ENCODE measurements at regions not wholly inside any gene's neighbourhood (a gene's known extent, or its start where the extent isn't known, plus 50 kb on each side); places are given as distances from the start of the nearest gene placed in this dataset.

DNA sequence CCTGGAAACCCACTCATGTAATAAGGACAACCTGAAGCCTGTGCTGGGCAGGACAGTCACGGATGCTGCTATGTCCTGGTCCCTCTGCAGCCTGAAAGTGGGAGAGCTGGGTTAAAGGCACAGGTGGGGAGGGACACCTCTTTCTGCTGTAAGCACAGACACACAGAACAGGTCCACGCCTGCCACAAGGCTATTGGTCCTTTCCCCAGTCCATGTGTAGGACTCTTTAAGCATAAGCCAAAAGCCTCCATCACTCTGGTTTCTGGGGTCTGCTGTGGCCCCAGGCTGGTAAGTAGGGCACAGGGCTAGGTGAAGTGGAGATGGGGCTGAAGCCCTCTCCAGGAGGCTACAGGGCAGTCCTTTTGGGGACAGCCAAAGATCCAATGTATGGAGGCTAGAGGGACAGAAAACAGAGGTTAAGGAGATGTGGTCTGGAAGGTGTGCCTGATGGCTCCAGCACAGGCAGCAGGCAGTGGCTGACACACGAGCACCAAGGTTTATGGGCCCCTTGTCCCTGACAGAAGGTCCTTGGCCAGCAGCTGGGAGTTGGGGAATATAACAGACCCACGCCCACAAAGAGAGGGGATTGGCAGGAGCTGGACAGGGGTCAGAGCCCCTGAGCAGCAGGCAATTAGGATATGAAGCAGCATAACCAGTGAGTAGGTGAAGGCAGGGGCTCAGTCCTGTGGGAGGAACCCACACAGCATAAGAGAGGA, 203.6 kb upstream of the MVB12B start:
- intact Hi-C loops (cut with DNase I), result no loop called here
- Histone ChIP-seq H3K9me3 (replicated peaks in 1 of 3) (no peaks in the 10 kb centered on the region), H3K36me3 (replicated peaks in 1 of 2) (no peaks in the 10 kb centered on the region), H3K27ac (no peak overlapping the region), H3K4me1 (replicated peaks in 1 of 2) (peaks cover 0 to 6% of the 10 kb centered on the region in 2 donors), H3K27me3 (no peaks in the 10 kb centered on the region), H3K4me3 (no peak overlapping the region)
- DNase-seq, result peak in 1 of 7 donors; percentile 37
- 66 to 79% (median 69%) methylated on average over 4 of the region's 4 CpGs for WGBS, 4 donors
- TF ChIP-seq, protein P1, sequence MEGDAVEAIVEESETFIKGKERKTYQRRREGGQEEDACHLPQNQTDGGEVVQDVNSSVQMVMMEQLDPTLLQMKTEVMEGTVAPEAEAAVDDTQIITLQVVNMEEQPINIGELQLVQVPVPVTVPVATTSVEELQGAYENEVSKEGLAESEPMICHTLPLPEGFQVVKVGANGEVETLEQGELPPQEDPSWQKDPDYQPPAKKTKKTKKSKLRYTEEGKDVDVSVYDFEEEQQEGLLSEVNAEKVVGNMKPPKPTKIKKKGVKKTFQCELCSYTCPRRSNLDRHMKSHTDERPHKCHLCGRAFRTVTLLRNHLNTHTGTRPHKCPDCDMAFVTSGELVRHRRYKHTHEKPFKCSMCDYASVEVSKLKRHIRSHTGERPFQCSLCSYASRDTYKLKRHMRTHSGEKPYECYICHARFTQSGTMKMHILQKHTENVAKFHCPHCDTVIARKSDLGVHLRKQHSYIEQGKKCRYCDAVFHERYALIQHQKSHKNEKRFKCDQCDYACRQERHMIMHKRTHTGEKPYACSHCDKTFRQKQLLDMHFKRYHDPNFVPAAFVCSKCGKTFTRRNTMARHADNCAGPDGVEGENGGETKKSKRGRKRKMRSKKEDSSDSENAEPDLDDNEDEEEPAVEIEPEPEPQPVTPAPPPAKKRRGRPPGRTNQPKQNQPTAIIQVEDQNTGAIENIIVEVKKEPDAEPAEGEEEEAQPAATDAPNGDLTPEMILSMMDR (IDR thresholded peaks at IDR 0.05), result no peak
- TF ChIP-seq POLR2A (IDR thresholded peaks at IDR 0.05), result no peak

DNA sequence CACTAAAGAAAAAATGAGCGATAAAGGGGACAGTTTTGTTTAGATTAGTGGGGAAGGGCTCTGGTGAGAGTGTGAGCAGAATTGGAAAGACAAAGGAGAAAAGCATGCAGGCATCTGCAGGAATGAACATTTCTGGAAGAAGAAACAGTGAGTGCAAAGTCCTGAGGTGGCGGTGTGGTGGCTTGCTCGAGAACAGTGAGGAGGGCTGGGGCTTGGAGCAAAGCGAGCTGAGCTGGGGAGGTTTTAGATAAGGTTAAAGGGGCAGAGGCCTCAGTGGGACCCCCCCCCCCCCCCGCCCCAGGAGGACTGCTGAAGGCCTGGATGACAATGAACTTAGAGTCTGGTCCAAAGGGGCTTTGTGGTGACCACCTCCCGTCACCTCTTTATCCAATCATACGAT, 202.7 kb upstream of the MVB12B start:
- H3K4me1 ChIP-seq (replicated peaks in 1 of 2), result peaks cover 0 to 6% of the 10 kb centered on the region in 2 donors
- H3K36me3 ChIP-seq (replicated peaks in 1 of 2), result no peaks in the 10 kb centered on the region
- H3K4me3 ChIP-seq, result no peak overlapping the region
- no peak overlapping the region for H3K27ac ChIP-seq
- no peaks in the 10 kb centered on the region for H3K27me3 ChIP-seq
- DNase-seq, result peak in 1 of 7 donors; percentile 5
- no peaks in the 10 kb centered on the region for H3K9me3 ChIP-seq (replicated peaks in 1 of 3)
- TF ChIP-seq, protein P1 (IDR thresholded peaks at IDR 0.05), result no peak
- no peak for TF ChIP-seq POLR2A (IDR thresholded peaks at IDR 0.05)
- WGBS, 4 donors, result 72 to 77% (median 74%) methylated on average over 7 of the region's 7 CpGs
- intact Hi-C loops (cut with DNase I), result no loop called here

DNA sequence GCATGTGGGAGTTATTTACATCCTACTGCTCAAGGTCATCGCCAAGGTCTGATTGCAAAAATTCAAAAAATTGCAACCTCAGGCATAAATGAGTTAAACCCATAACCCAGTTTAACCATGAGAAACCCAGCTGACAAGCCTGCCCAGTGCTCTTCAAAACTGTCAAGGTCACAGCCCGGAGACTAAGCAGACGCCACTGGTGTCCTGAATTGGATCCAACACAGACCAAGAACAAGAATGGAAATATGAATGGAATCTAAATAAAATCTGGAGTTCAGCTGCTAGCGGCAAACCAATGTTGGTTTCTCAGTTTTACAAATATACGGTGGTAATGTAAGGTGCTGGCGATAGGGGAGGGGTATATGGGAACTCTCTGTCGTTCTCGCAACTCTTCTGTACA, 201.5 kb upstream of the MVB12B start:
- WGBS, 4 donors, result 45 to 53% (median 49%) methylated on average over 8 of the region's 8 CpGs
- peak in 4 of 7 donors; percentile 19 to 51 (median 34) for DNase-seq
- H3K27me3 ChIP-seq, result no peaks in the 10 kb centered on the region
- intact Hi-C loops (cut with DNase I), result no loop called here
- H3K4me3 ChIP-seq, result peak overlapping the region in 1 of 4 donors; percentile 13
- TF ChIP-seq POLR2A (IDR thresholded peaks at IDR 0.05), result no peak
- TF ChIP-seq, protein P1 (IDR thresholded peaks at IDR 0.05), result no peak
- no peaks in the 10 kb centered on the region for H3K9me3 ChIP-seq (replicated peaks in 1 of 3)
- no peaks in the 10 kb centered on the region for H3K36me3 ChIP-seq (replicated peaks in 1 of 2)
- no peak overlapping the region for H3K27ac ChIP-seq
- peaks cover 0 to 6% of the 10 kb centered on the region in 2 donors for H3K4me1 ChIP-seq (replicated peaks in 1 of 2)

DNA sequence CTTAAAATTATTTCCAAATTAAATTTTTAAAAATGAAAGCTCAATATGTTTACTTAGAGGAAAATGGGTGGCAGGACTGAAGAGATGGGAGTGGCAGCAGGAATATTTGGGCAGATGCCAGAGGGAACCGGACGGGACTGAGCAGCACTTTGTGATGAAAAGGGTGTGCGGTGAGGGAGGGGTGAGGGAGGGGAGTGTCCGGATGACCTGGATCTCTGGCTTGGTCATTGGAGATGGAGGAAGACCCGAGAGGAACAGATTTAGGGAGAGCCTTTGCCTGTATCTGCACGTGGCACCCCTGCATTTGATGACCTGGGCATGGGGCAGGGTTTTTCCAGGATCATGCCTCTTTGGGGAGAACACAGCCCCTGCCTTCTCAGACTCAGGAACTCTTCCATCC, 201.1 kb upstream of the MVB12B start:
- Histone ChIP-seq H3K27ac (no peak overlapping the region), H3K4me1 (replicated peaks in 1 of 2) (peaks cover 0 to 6% of the 10 kb centered on the region in 2 donors), H3K9me3 (replicated peaks in 1 of 3) (no peaks in the 10 kb centered on the region), H3K27me3 (no peaks in the 10 kb centered on the region), H3K36me3 (replicated peaks in 1 of 2) (no peaks in the 10 kb centered on the region), H3K4me3 (peak overlapping the region in 1 of 4 donors; percentile 13)
- intact Hi-C loops (cut with DNase I), result no loop called here
- TF ChIP-seq, protein P1 (IDR thresholded peaks at IDR 0.05), result no peak
- TF ChIP-seq POLR2A (IDR thresholded peaks at IDR 0.05), result no peak
- WGBS, 4 donors, result 33 to 43% (median 36%) methylated on average over 6 of the region's 6 CpGs
- peak in 5 of 7 donors; percentile 18 to 52 (median 27) for DNase-seq
